RWPE1 (cell line): ENCODE measurements at regions not wholly inside any gene's neighbourhood (a gene's known extent, or its start where the extent isn't known, plus 50 kb on each side); places are given as distances from the start of the nearest gene placed in this dataset.

Source experiments
- CTCF ChIA-PET: fragments of 350-600 bp; sonication (Branson Sonifier 250); formaldehyde crosslinking; extraction: SDS; loops from one replicate; lab custom pipeline; 2021; lab: Yijun Ruan, JAX
- POLR2A ChIA-PET: fragments of 400-600 bp; formaldehyde crosslinking; extraction: SDS; loops from one replicate; lab custom pipeline; 2020; ENCODE audit warnings: antibody characterized with exemption; ENCODE audit not compliant: low non-redundant PET; lab: Yijun Ruan, JAX
- DNase-seq: peaks from one replicate; pipeline ENCODE4 v3.0.0; 2012; ENCODE audit warnings: low spot score
- H3K27ac ChIP-seq: fragments of 450-650 bp; 2 replicates; pipeline ENCODE4 v1.5.1; 2017
- TF ChIP-seq, protein P1 (sequence below): fragments of 450-650 bp; conservative IDR thresholded peaks from 2 replicates; pipeline ENCODE4 v1.5.1; 2017; ENCODE audit warnings: low read depth, mild to moderate bottlenecking

DNA sequence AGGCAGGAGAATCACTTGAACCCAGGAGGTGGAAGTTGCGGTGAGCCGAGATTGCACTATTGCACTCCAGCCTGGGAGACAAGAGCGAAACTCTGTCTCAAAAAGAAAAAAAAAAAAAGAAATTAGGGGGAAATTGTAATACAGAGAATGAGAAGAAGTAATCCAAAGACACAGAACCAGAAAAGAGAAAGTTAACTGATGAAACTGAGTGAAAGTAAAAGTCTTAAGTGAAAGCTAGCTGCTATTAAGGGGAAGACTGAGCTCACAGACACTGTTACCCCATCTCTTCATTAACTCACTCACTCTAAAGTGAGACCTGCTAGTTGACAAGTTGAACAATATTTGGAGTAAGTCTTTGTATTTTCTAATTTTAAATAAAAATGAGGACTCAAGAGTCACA lies 763.0 kb upstream of the PCDH10 start:
- POLR2A ChIA-PET = no interaction called here

DNA sequence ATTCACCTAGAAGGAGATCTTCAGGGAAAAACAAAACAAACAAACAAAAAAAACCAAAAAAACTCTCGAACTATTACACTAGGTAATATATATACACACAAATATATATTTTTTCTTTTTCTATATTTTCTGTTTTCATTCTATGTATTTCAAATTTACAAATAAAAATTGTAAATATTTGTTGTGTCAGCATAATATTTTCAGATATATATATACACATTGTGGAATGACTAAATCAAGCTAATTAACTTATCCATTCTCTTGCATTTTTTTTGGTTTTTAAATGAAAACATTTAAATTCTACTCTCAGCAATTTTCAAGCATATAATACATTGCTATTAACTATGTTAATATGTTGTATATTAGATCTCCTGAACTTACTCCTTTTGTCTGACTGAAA lies 762.0 kb upstream of the PCDH10 start:
- TF ChIP-seq, protein P1, sequence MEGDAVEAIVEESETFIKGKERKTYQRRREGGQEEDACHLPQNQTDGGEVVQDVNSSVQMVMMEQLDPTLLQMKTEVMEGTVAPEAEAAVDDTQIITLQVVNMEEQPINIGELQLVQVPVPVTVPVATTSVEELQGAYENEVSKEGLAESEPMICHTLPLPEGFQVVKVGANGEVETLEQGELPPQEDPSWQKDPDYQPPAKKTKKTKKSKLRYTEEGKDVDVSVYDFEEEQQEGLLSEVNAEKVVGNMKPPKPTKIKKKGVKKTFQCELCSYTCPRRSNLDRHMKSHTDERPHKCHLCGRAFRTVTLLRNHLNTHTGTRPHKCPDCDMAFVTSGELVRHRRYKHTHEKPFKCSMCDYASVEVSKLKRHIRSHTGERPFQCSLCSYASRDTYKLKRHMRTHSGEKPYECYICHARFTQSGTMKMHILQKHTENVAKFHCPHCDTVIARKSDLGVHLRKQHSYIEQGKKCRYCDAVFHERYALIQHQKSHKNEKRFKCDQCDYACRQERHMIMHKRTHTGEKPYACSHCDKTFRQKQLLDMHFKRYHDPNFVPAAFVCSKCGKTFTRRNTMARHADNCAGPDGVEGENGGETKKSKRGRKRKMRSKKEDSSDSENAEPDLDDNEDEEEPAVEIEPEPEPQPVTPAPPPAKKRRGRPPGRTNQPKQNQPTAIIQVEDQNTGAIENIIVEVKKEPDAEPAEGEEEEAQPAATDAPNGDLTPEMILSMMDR = no peak
- H3K27ac ChIP-seq = no peak overlapping the region
- no peak for DNase-seq
- ChIA-PET POLR2A (no interaction called here), CTCF (no interaction called here)

More for the DNA sequence above, 763.0 kb upstream of the PCDH10 start:
- CTCF ChIA-PET = interaction anchor here (0.5 kb wide), 1 partner anchor 50 kb away, joined by 4 read pairs; no protein-coding TSS in a partner anchor
- TF ChIP-seq, protein P1 = no peak
- no peak overlapping the region for H3K27ac ChIP-seq
- no peak for DNase-seq

DNA sequence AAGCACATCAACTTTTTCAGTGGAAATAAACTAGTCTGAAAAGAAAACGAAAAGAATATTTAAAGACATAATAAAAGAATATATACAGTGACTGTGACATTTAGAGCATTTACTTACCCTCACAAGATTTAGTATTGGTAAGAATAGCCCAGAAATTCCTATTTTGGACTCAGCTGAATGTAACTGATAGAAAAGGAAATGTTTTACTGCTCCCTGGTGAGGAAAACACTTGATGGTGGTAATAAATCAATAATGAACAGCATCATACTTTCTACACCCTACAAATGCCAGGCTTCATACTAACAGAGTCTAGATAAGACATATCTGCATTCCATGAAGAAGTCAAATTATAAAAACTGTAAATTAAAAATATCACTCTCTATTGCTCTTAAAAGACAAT lies 753.5 kb upstream of the PCDH10 start:
- CTCF ChIA-PET = no interaction called here
- no peak overlapping the region for H3K27ac ChIP-seq
- TF ChIP-seq, protein P1 = no peak
- DNase-seq = no peak
- POLR2A ChIA-PET = no interaction called here

DNA sequence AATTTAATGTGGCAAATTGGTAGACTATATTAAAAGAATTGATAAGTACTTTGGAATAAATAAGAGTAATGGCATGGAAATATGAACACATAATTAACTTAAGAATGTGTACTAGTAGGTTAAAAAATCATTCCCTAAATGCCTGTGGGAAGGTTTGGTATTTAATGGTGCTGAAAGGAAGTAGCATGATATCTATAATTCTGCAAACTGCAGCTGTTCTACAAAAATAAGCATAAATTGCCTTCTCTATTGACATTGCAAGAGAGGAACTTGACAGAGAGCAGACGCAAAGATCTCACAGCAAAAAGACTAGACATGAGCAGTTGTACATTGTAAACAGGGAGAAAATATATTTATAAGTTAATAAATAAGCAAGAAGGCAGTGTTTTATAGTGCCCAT lies 752.5 kb upstream of the PCDH10 start:
- POLR2A ChIA-PET = no interaction called here
- DNase-seq = no peak
- CTCF ChIA-PET = interaction anchor here (0.7 kb wide), 1 partner anchor 752 kb away, joined by 3 read pairs; no protein-coding TSS in a partner anchor
- TF ChIP-seq, protein P1 = no peak
- H3K27ac ChIP-seq = no peak overlapping the region

DNA sequence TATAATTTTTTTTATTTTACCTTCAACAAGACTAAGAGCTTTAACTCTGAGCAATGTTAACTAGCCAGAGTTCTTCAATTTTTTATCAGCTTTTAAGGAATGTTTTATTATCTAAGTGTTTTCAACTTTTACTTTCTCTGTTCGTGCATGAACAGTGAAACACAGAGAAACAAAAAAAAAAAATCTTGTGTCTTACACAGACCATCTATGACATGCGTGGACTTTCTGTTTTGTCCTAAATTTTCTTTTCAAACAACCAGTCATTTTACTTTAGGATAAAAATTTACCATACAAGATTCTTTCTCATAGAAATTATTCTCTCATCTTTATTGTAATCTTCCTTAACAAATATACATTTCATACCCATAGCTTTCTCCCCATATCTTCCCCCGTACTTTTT lies 731.9 kb upstream of the PCDH10 start:
- TF ChIP-seq, protein P1 = no peak
- ChIA-PET CTCF (no interaction called here), POLR2A (no interaction called here)
- no peak for DNase-seq
- H3K27ac ChIP-seq = no peak overlapping the region

DNA sequence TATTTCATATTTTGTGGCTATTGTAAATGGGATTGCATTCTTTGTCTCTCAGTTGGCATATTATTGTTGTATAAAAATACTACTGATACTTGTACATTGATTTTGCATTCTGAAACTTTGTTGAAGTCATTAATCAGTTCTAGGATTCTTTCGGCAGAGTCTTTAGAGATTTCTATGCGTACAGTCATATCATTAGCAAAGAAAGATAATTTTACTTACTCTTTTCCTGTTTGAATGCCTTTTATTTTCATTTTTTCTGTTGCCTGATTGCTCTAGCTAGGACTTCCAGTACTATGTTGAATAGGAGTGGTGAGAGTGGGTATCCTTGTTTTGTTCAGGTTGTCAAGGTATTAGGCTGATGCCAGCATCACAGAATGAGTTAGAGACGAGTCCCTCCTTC lies 722.0 kb upstream of the PCDH10 start:
- CTCF ChIA-PET = interaction anchor here (0.6 kb wide), 1 partner anchor 61 kb away, joined by 3 read pairs; no protein-coding TSS in a partner anchor
- no peak overlapping the region for H3K27ac ChIP-seq
- POLR2A ChIA-PET = no interaction called here
- no peak for DNase-seq
- TF ChIP-seq, protein P1 = no peak
